NCI-H2171 treated with DMSO at 0.1 percent for 48 hours (cell line): ENCODE measurements at regions not wholly inside any gene's neighbourhood (a gene's known extent, or its start where the extent isn't known, plus 50 kb on each side); places are given as distances from the start of the nearest gene placed in this dataset.
A peak's percentile ranks its signal among the peaks of the same experiment; 100 is the strongest.
"Not testable (repeated sequence)": the region's sequence is repeated elsewhere in the genome, so short reads cannot be mapped to it uniquely, and the experiment has no call there.

Experiments used
- DNase-seq: peaks from one replicate; lab custom pipeline; 2025; lab: John Stamatoyannopoulos, UW

- no peak for DNase-seq
These were observed 658.1 kb upstream of the PRMT6 start for GRCh38 chr1:106398391-106398790.

- DNase-seq: no peak
These were observed 650.4 kb upstream of the PRMT6 start for GRCh38 chr1:106406114-106406513.

GRCh38 chr1:106412321-106412720, 644.2 kb upstream of the PRMT6 start:
- not testable (repeated sequence) for DNase-seq

- no peak for DNase-seq
These were observed 621.2 kb upstream of the PRMT6 start for GRCh38 chr1:106435269-106435668.

DNA sequence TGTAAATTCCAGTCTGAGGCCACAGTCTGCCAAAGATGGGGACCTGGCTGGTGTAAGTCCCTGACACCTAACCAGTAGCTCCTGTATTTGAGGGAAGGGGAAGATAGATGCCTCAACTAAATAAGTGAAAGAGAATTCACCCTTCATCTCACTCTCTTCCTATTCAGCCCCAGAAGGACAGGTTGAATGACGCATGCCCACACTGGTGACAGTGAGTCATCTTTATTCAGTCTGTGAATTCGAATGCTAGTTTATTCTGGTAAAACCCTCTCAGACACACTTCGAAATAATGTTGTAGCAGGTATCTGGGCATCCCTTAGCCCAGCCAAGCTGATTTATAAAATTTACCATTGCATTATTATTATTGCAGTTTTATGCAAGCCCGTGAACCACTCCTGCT, 617.0 kb upstream of the PRMT6 start:
- no peak for DNase-seq

GRCh38 chr1:106447466-106447865, 609.0 kb upstream of the PRMT6 start:
- DNase-seq: no peak

- no peak for DNase-seq
These were observed 599.6 kb upstream of the PRMT6 start for GRCh38 chr1:106456832-106457231.

DNA sequence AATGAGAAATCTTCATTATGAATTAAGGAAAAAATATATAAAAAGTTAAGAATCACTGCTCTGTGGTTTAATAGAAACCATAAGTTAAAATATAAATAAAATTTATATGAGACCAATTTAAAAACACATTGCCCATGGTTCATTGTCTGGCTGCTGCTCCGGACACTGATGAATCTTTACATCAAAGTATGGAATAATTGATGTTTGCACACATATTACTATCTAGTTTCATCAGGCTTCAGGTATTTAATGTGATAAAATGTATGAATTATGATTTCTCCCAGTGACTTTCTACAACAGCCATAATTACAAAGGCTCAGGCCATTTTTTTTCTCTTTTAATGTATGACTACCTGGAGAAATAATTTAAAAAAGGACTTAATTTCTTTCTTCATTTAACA, 599.1 kb upstream of the PRMT6 start:
- DNase-seq: no peak

DNA sequence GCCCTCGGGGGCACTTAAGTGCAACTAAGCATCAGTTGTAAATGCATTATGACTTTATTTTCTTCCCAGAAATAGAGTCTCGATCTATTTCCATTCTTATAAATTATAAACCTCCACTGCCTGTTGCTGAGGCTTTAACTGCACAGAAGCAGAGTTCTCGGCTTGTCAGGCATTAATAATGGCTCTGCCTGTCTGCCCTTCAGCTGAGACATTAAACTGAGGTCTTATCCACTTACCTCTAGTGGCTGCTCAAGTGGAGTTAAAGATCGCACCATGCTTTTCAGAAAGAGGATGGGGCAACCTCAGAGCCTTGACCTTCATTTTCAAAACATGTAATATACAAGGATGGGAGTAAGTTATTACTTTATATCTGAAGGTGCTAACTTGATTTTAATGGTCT, 597.6 kb upstream of the PRMT6 start:
- DNase-seq: no peak

DNA sequence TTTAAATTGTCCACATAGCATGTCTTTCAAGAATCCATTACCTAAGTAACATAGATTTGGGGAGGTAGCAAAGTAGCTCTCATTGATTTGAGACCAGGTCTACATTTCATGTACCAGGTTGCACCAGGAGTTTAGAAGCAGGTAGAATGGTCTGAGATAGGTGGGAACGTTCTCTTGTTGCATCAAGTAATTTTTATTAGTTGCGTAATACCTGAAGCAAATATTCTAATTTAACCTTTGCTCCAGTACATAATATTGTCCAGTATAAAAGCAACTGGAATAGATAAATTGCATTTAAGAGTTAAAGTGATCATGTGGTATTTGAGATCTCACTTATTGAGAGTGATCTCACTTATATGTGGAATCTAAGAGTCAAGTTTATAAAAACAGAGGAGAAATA, 597.1 kb upstream of the PRMT6 start:
- no peak for DNase-seq

DNA sequence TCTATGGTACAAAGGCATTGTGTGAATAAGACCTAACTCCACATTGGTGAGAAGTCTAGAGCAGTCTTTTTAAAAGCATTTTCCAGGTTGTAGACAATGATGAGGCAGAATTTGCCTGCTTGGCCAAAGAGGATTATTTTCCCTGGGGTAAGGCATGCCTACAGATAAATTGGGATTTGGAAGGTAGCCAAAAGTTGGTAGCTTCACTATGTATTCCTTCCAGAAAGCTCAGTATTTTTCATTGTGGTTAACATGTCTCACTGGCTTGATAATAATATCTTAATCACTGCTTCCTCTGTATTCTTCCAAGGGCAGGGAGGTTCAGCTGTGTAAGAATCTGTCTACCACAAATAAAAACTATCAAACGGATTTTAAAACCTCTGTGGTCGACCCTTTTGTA, 590.8 kb upstream of the PRMT6 start:
- peak; percentile 26 for DNase-seq

DNA sequence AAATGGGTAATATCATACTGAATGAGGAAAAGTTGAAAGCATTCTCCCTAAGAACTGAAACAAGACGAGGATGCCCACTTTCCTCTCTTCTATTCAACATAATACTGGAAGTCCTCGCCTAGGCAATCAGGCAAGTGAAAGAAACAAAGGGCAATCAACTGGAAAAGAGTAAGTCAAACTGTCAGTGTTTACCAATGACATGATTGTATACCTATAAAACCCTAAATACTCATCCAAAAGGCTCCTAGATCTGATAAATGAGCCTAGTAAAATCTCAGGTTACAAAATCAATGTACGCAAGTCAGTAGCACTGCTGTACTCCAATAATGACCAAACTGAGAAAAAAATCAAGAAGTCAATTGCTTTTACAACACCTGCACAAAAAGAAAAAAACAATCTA, 575.8 kb upstream of the PRMT6 start:
- peak; percentile 11 for DNase-seq

GRCh38 chr1:106492880-106493279, 563.6 kb upstream of the PRMT6 start:
- no peak for DNase-seq

- DNase-seq: no peak
These were observed 561.8 kb upstream of the PRMT6 start for GRCh38 chr1:106494646-106495045.

- DNase-seq: no peak
These were observed 558.2 kb upstream of the PRMT6 start for GRCh38 chr1:106498238-106498637.

GRCh38 chr1:106502659-106503058, 553.8 kb upstream of the PRMT6 start:
- no peak for DNase-seq

GRCh38 chr1:106515375-106515774, 541.1 kb upstream of the PRMT6 start:
- DNase-seq: no peak

- DNase-seq: no peak
These were observed 539.2 kb upstream of the PRMT6 start for GRCh38 chr1:106517224-106517623.

- no peak for DNase-seq
These were observed 533.0 kb upstream of the PRMT6 start for GRCh38 chr1:106523497-106523896.

DNA sequence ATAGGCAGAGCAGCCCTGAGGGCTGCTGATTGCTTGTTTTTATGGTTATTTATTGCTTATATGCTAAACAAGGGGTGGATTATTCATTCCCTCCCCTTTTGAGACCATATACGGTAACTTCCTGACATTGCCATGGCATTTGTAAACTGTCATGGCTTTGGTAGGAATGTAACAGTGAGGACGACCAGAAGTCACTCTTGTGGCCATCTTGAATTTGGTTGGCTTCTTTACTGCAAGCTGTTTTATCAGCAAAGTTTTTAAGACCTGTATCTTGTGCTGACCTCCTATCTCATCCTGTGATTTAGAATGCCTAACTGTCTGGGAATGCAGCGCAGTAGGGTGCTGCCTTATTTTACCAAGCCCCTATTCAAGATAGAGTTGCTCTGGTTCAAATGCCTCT, 531.8 kb upstream of the PRMT6 start:
- DNase-seq: no peak

- no peak for DNase-seq
These were observed 529.8 kb upstream of the PRMT6 start for GRCh38 chr1:106526650-106527049.

DNA sequence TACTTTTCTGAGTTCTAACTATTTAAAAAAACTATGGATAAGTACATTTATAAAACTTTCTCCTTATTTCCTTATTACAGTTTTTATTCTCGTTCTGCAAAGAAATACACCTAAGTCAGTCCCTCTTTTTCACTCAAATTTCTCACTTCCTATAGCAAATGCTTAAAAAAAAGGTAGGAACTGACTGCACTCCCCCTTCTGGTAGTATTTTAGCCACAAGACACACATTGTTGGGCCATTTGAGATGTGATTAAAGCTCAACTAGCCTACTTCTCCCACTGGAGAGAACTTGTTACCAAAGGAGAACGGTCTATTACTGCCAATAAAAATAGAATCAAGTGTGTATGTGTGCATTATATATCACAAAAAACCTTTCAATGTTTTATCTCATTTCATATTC, 521.9 kb upstream of the PRMT6 start:
- DNase-seq: no peak

GRCh38 chr1:106536741-106537140, 519.7 kb upstream of the PRMT6 start:
- DNase-seq: no peak

GRCh38 chr1:106548726-106549125, 507.7 kb upstream of the PRMT6 start:
- DNase-seq: no peak

DNA sequence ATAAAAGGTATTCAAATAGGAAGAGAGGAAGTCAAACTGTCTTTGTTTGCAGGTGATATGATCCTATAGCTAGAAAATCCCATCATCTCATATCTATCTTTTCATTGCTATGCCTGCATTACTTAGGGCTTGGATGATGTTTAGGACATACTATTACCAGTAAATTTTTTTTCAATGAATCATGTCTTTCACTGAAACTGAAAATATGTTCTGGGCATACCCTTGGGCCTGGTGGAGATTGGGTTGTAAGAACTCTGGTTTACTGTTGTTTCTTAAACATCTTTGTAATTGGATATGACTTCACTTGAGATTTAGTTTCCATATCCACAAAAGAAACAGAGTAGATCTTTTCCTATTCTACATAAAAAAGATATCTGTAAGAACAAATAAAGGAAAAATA, 502.2 kb upstream of the PRMT6 start:
- no peak for DNase-seq
